GM21390 (cell line): ENCODE measurements at regions not wholly inside any gene's neighbourhood (a gene's known extent, or its start where the extent isn't known, plus 50 kb on each side); places are given as distances from the start of the nearest gene placed in this dataset.
A peak's percentile ranks its signal among the peaks of the same experiment; 100 is the strongest.
"Not testable (repeated sequence)": the region's sequence is repeated elsewhere in the genome, so short reads cannot be mapped to it uniquely, and the experiment has no call there.

Experiments used
- ATAC-seq: cut with Tn5 transposase; IDR thresholded peaks from one replicate; pipeline ENCODE4 v1.9.1; 2021; ENCODE audit not compliant: unreplicated experiment

GRCh38 chr7:142507066-142507465 is 242.2 kb upstream of the PRSS1 start:
- not testable (repeated sequence) for ATAC-seq

- no peak for ATAC-seq
Observed at GRCh38 chr7:142506601-142507000, 242.7 kb upstream of the PRSS1 start.

- not testable (repeated sequence) for ATAC-seq
Observed at GRCh38 chr7:142503949-142504348, 245.3 kb upstream of the PRSS1 start.

GRCh38 chr7:142503036-142503435 is 245.2 kb upstream of the PRSS58 start:
- no peak for ATAC-seq

GRCh38 chr7:142501434-142501833 is 243.6 kb upstream of the PRSS58 start:
- no peak for ATAC-seq

- no peak for ATAC-seq
Observed at GRCh38 chr7:142500366-142500765, 242.5 kb upstream of the PRSS58 start.

GRCh38 chr7:142499635-142500034 is 241.8 kb upstream of the PRSS58 start:
- no peak for ATAC-seq

GRCh38 chr7:142498364-142498763 is 240.5 kb upstream of the PRSS58 start:
- ATAC-seq: no peak

- peak; percentile 69 for ATAC-seq
Observed at GRCh38 chr7:142496545-142496991, 238.7 kb upstream of the PRSS58 start.

- ATAC-seq: not testable (repeated sequence)
Observed at GRCh38 chr7:142495879-142496278, 238.0 kb upstream of the PRSS58 start.

GRCh38 chr7:142495301-142495700 is 237.4 kb upstream of the PRSS58 start:
- not testable (repeated sequence) for ATAC-seq

- no peak for ATAC-seq
Observed at GRCh38 chr7:142494021-142494420, 236.2 kb upstream of the PRSS58 start.

- no peak for ATAC-seq
Observed at GRCh38 chr7:142488842-142489241, 231.0 kb upstream of the PRSS58 start.

GRCh38 chr7:142488036-142488633 is 230.3 kb upstream of the PRSS58 start:
- ATAC-seq: no peak

GRCh38 chr7:142487565-142487964 is 229.7 kb upstream of the PRSS58 start:
- ATAC-seq: not testable (repeated sequence)

- ATAC-seq: no peak
Observed at GRCh38 chr7:142487124-142487523, 229.3 kb upstream of the PRSS58 start.

- no peak for ATAC-seq
Observed at GRCh38 chr7:142485617-142486226, 227.9 kb upstream of the PRSS58 start.

GRCh38 chr7:142483659-142484317 is 225.9 kb upstream of the PRSS58 start:
- ATAC-seq: no peak

GRCh38 chr7:142482891-142483658 is 225.2 kb upstream of the PRSS58 start:
- ATAC-seq: peak; percentile 41

GRCh38 chr7:142481548-142481947 is 223.7 kb upstream of the PRSS58 start:
- no peak for ATAC-seq

- ATAC-seq: peak; percentile 75
Observed at GRCh38 chr7:142478479-142479220, 220.8 kb upstream of the PRSS58 start.
